Activated CD4-positive, alpha-beta T cell treated with anti-CD3 and anti-CD28 coated beads for 4 hours (primary cell): ENCODE measurements at regions not wholly inside any gene's neighbourhood (a gene's known extent, or its start where the extent isn't known, plus 50 kb on each side); places are given as distances from the start of the nearest gene placed in this dataset.

Source experiments
- DNase-seq, 2 donors: peaks; one replicate each; pipeline ENCODE4 v3.0.0-alpha.2; 2020

DNA sequence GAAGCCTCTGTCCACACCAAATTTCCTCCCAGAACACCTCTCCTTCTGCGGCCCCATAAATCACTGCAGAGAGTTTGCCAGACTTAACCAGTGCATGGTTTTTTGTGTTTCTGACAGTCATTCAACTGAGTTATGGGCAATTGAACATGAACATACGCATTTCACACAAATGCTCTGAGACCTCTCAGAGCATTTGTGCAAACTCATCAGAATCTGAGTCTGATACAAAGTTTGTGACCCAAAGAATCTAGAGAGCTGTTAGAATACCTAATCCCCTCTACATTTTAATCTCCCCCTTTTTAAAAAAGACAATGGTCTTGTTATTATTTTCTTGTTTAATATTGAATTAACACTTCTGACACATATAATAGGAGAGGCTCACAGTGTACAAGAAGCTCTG is 416.9 kb upstream of the SMARCA2 start:
- DNase-seq, result no peak

DNA sequence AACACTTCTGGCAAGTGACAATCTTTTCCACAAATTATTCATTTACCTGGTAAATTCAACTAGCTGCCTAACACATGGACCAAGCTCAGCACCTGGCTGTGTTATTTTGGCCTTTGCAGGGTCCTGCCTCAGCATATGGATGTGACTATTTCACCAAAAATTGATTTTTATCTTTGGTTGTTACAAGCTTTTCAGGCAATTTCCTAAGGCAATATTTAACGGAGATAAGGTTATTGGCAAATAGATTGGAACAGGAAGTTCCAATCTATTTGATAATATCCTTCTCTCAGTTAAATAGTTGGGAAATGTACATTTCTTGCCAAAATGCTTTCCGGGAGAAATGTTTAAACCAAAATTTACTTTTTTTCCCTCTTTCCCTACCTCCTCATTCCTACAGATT is 415.2 kb upstream of the SMARCA2 start:
- no peak for DNase-seq

DNA sequence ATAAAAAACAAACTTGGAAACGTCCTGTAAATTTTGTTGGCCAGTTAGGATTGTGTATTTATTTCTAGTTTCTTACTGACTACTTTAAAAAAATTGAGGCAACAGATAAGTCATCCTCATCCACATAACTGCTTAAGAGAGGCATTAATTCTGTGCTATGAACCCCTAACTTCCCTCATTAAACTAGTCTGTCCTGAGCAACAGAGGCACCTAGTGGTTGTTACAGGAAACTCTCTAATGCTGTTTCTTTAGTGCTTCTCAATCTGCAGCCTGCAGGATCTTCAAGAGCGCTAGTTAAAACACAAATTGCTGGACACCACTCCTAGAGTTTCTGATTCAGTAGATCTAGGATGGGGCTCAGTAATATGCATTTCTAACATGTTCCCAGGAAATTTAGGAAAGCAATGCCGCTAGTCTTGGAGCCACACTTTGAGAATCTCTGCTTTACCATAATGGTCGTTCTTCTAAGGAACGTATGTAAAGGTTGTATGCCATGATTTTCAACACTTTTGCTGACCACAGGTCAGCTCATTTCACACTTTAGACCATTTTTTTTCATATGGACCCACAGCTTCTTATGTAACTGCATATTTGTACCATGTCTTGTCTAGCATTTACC is 410.1 kb upstream of the SMARCA2 start:
- no peak for DNase-seq

DNA sequence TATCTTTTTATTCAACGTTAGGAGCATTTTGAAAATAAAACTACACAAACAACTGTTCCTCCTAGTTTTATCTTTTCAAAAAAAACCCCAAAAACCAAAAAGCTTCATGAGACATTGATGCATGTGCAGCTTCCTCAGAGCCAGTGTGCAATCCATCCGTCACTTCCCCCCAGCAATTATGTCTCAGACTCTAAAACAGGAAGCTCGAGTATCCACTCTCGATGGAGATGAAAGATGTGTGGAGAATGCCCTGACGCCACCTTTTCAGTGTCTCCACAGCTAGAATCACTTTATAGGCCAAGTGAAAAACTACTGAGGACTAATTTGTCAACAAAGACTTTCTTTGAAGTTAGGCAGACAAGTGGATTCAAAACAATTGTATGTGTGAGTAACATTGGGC is 408.9 kb upstream of the SMARCA2 start:
- no peak for DNase-seq

DNA sequence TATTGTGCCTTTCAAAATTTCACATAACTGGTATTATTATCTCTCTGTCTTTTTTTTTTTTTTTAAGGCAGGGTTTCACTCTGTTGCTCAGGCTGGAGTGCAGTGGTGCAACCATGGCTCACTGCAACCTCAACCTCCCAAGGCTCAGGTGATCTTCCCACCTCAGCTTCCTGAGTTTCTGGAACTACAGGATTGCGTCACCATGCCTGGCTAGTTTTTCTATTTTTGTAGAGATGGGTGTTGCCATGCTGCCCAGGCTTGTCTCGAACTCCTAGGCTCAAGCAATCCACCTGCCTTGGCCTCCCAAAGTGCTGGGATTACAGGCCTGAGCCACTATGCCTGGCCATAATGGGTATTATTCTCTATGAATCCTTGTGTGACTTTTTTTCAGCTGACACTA is 402.3 kb upstream of the SMARCA2 start:
- no peak for DNase-seq

DNA sequence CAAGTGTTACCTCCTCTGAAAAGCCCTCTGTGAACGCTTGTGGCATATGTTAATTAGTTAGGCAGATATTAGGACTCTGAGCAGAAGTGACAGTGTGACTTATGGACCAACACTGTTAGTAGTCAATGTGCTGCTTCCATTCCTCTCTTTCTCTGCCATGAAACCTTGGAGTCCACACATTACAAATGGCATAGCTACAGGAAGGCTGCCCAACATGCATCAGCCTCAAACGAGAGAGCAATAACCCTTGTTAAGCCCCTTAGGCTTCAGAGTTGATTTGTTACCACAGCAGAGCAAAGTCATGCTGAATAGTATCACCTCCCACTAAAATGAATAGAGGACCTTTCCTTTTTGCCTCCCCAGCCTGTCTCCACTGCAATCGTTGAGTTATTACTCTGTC is 397.7 kb upstream of the SMARCA2 start:
- no peak for DNase-seq

DNA sequence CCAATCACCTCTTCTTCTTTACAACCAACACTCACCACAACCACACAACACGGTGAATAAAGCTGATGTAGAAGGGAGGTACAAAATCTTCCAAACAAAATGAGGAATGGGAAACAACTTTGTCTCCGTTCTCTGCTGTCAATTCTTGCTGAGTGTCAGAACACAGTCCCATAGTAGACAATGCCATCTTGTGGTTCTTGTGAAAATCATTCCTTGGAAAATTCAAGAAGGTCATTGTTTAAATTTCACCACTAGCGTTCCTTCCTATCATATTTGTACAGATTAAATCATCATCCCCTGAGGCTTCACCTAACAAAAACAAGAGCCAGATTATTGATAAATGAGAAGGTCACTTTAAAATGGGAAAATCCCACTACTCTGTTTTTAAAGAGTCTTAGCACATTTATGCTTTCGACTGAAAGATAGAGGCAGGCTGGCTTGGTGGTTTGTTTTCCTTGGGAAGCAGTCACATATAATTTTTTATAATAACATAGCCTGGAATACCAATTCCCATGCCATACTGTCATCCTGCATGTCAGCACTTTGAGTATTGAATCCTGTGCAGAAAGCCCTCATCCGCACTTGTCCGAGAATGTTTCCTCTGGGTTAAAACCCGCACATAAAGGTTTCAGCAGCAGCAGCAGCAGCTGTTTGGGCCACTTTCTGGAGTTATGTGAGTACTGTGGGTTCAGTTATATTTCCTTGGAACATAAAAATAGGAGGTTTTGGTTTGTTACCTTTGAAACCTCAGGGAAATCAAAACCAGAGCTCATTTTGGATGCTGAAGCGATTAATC is 395.0 kb upstream of the SMARCA2 start:
- no peak for DNase-seq

DNA sequence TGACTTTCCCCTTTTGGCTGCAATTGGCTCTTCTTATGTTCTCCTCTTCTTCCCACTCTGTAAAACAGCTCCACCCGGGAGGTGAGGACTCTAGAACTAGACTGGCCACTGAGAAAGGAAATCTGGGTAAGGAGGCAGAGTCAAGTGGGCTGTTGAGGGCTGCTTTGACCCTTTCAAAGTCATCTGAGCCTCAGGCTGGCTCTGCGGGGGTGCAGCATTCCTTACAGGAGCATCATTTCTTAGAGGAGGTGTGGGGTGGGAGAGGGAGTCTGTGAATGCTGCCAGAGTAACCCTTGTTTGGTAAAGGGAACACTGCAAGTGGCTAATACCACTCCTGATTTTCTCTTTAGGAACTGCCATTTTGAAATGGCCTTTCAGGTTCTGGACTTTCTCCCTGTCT is 377.7 kb upstream of the SMARCA2 start:
- no peak for DNase-seq

DNA sequence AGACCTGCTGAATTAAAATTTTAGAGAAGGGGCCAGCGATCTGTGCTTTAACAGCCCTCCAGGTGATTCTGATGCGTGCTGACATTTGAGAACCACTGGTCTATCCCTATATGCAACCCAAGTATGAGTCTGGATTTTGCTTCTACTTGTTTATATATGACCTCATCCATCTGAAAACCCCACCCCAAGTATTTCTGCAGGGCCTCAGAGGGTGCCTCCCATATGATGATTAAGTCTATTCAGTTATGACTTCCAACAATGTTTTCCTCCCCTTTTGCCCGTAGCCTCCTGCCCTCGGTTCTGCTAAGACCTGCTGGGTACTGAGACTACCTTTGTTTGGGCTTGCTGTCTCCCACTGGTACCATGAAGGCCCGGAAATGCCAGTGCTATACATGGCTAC is 376.0 kb upstream of the SMARCA2 start:
- DNase-seq, result no peak

DNA sequence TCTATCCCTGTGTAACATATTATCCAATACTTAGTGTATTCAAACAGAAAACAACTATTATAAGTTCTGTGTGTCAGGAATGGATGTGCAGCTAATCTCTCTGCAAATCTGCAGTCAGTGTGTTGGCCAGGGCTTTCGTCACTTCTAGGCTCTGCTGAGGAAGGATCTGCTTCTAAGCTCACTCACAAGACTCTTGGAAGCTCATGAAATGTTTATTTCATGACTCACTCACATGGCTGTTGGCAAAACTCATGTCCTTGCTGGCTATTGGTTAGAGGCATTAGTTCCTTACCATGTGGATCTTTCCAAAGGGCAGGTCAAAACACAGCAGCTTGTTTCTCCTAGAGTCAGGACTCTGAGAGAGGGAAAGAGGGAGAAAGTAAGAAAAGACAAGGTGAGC is 367.4 kb upstream of the SMARCA2 start:
- no peak for DNase-seq

DNA sequence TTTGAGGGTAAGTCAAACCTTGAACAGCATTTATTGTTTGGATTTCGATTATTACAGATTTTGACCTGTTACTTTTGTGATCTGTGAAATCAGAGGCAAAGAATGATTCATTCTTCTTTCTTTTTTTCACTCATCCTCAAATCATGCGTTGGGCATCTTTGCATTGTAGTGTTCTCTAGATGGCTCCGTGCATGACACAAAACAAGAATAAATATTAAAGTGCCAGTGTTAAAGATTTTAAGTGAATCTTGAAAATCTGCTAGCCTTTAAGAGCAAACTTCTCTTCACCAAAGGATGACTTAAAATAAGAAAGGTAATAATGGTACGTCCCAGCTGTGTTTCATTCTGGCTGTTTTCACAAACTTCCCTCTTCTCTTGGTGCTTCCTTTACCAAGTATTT is 361.9 kb upstream of the SMARCA2 start:
- no peak for DNase-seq

DNA sequence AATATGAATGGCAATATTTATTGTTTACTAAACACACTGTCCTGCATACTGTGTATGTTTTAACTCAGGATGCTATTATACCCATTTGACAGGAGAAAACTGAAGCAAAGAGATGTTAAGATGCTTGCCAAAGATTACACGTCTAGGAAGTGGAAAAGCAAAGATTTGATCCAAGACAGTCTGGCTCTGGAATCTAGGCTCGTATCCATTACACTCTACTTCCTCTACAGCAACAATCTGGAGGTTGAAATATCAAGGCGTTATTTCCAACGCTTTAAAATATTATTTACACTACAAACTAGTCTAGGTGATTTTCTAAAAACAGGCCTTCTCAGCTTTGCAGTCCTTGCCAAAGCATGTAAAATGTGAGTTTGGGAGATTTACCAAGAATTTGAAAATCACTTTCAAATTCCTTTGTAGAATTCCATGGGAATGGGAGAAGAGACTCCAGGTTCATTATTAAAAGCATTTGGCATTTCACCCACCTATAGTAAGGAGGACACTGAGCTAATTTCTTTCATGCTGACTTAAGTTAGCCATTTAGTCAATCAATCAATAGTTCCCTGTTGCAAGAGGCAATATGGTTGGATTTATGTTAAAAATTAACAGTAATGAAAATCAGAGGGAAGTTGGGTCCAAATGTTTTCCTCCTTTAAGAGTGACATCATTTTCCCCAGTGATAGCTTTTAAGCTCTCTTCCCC is 356.3 kb upstream of the SMARCA2 start:
- DNase-seq, result no peak

DNA sequence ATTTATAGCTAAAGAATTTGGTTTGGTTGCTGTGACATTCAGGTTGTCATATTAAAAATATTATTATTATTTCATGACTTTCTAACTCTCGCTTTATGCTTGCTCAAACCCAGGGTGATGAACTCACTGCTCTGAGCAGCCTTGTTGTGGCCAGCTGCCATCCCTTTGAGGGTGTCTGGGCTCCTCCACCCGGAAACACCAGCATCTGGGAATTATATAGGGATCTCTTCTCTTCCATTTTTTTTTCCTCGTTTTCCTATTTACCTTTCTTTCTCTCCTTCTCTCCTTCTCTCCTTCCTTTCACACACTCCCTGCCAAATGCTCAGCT is 355.8 kb upstream of the SMARCA2 start:
- DNase-seq, result no peak

DNA sequence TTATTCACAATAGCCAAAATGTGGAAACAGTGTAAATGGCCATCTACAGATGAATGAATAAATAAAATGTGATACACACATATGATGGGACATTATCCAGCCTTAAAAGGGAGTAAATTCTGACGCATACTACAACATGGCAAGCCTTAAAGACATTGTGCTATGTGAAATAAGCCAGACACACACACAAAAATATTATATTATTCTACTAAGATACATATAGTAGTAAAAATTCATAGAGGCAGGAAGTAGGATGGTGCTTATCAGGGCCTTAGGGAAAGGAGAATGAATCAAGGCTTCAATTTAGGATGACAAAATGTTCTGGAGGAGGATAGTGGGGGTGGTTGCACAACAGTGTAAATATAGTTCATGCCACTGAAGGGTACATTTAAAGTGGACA is 346.7 kb upstream of the SMARCA2 start:
- no peak for DNase-seq

DNA sequence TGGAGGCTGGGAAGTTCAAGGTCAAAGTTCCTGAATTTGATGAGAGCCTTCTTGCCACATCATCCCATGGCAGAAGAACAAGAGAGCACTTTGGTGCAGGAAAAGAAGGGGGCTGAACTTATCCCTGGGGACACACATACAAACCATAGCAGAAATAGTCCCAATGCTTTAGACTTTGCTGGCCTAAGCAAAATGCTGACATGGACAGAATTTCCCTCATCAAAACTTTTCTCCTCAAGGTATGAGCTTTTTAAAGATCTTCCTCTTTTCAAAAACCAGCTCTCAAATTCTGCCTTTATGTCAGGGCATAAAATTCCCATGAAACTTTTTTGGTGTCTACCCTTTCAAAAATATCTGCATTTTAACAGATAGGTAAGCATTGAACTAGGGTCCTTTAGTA is 341.8 kb upstream of the SMARCA2 start:
- DNase-seq, result no peak

DNA sequence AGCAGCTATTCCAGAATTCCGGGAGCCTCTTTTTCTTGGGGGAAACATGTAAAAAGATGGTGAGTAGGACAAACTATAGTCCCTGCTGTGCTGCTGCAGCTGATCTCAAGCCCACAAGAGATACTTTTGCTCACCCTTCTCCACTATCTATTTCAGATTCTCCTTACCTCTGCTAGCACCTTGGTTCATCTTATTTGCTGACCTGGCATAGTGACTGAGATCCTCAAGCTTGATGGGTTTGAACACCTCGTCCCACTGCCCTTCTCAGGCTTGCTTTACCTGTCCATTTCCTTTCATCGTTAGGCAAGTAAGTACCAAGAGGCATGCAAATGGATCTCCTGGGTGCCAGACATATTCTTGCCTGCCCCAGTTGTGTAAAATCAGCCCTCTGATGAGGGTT is 338.4 kb upstream of the SMARCA2 start:
- no peak for DNase-seq

DNA sequence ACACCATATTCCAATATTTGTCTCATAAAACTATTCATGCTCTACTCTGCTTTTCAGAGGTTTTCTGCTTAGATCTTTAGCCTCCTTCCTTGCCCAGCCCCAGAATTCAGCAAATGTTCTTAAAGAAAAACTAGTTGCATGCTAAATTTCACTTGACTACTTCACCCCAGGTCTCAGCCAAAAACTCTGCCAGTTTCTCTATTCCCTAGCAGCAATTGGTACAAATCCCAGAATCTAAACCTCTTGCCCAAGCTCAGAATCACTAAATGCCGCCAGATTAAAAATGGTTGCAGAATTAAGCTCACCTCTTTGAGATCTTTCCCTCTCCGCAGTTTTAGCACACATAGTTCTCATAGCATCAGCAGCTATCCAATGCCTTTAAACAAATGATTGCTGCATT is 331.2 kb upstream of the SMARCA2 start:
- DNase-seq, result no peak

DNA sequence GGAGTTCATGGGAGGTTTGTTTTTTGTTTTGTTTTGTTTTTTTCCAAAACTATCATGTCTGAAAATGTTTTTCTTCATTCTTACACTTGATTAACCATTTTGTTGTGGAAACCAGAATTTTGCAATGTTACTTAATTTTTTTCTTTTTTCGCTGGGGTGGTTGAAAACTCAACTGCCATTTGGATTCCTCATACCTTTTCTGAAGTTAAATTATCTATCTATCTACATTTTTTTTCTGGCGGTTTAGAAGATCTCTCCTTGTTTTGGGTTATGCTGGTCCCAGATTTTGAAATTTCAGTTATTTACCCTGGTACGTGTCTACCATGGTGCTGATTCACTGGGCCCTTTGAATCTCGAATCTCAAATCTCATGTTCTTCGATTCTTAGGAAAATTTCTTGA is 316.2 kb upstream of the SMARCA2 start:
- DNase-seq, result no peak

DNA sequence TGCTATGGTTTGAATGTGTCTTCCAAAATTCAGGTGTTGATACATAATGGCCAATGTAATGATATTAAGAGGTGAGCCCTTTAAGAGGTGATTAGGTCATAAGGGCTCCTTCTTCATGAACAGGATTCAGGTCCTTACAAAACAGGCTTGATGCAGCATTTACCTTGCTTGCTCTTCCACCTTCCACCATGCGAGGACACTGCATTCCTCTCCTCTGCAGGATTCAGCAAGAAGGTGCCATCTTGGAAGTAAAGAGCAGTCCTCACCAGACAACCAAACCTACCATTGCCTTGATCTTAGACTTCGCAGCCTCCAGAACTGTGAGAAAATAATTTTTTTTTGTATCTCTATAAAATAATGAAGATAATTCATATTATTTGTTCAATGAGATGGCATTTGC is 314.0 kb upstream of the SMARCA2 start:
- DNase-seq, result no peak

DNA sequence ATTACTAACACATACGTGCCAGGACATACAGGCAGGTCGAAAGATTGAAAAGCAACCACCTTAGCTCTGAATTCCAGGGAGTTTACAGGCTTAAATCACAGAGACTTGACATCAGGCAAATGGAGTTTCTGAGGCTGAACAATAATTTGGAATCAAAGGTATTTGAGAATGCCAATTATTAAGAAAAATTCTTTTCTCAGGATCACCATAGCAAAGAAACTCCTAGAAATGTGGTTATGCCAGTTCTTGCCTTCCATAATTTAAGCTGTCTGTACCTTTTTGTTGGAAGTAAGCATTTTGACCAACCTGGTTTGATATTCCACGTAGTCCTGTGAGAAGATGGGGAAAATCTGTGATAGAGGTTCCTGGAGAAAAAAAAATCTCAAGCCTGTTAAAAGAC is 312.4 kb upstream of the SMARCA2 start:
- no peak for DNase-seq

DNA sequence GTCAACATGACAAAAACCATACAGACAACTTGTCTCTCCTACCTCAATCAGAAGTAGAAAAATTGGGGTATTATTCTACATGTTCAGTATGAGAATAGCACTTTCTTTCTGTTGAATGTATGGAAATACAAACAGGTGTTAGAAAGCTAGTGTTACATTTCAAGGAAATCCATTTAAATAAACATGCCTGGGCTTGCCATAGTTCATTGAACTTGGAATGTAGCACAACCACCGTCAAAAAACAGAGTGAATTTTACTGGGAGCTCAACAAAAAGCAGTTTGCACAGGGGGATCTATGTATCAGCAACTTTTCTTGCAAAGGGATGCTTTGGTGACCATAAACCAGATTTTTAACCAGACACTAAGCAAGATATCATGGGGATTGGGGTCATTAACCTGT is 307.9 kb upstream of the SMARCA2 start:
- DNase-seq, result no peak

DNA sequence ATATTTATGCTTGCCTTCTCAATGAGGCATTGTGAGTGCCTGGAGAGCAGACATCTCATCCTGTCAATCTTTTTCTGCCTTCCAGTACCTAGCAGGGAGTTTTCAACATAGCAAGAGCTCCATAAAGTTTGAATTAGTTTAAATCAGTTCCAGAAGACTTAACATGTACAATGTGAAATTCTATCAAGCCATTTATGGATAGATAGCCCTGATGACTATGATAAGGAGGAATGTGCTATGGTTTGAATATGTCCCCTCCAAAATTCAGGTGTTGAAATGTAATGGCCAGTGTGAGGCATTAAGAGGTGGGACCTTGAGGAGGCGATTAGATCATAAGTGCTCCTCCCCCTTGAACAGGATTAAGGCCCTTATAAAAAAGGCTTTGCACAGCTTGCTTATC is 306.9 kb upstream of the SMARCA2 start:
- DNase-seq, result no peak

DNA sequence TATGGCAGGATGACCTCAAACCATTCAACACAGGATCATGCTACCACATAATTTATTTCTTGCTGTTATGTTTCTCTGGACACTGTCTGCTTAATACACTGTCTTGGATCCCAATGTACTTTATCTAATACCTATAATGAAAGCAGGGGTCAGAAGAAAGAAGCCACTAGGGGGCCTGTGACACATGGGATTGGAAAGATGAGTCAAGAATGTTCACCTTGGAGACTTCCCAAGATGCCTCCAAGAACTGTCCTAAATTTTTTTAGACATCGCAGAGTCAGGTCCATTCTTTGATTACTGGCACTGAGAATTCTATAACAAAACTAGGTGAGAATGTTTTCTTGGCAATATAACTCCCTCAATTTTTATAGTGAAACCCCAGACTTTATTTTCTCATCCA is 305.8 kb upstream of the SMARCA2 start:
- no peak for DNase-seq

DNA sequence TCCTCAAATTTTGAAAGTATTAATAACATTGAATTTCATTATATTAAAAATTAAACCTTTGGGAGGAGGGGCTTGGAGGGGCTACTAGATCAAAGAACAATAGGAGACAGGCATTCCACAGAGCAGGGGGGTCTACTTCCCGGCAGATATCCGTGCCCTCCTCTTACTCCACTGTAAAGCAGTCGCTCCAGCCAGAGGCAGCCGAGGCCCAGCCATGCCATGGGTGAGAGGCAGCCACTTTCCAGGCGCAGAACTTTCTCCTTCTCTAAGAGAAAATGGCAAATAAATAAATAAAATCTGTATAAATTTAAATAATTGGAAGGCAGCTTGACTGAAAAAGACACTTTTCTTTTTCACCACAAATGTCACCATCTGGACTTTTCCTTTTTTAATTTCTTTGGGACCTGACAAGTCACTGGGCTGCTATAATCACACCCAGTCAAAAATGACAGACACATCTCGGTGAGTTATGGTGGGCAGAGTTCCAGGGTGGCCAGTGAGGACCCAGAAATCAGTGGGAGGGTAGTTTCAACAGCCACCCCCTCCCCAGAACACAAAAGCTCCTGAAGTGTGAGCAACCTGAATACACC is 302.2 kb upstream of the SMARCA2 start:
- DNase-seq, result no peak
